CD4-positive, alpha-beta T cell treated with Interferon alpha-2 for 1 hour (primary cell): ENCODE measurements at regions not wholly inside any gene's neighbourhood (a gene's known extent, or its start where the extent isn't known, plus 50 kb on each side); places are given as distances from the start of the nearest gene placed in this dataset.

Experiments
- DNase-seq, 2 donors: peaks; one replicate each; pipeline ENCODE4 v3.0.0-alpha.2; 2020 to 2022

DNA sequence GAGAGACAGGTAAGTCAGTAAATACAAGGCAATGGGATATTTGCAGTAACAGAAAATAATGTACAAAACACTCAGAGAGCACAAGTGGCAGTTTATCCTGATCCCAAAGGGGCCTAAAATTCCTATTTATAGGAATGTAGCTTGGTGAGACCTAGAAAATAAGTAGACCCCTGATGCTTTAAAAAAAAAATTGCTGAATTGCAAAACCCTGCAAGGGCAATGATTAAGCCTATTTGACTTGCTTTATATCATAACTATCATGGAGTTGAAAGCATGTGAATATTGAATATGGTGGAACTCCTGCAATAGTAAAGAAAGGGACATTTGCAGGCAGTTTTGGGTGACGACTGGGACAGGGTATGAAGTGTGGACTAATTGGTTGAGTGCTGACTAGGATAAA, 101.9 kb upstream of the C1orf21 start:
- no peak for DNase-seq

DNA sequence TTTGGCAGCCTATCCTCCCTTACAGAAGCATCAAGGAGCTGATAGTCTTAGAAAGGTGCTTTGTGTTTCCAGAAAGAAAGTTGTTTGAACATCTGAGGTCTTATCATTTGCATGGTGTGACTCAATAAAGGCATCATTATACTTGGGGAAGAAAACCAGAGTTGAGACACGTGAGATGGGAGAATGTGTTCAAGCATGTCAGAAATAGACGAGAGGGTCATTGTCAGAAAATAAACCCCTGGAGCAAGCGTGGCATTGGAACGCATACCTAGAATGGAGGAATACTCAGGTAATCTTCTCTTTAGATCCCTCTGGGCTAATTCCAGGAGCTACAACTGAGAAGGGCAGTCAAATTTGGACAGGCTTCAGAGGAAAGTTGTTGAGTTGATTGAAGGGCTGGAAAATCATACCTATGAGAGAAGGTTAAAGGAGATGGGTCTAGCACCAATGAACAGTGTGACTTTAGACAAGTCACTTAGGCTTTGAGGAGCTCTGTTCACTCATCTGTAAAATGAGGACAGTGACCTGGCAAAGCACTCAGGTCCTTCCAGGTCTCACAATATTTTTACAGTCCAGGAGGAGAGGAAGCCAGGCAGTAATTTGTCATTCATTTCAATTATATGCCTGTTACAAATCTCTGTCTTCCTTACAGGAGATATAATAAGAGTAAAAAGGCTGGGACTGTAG, 101.3 kb upstream of the C1orf21 start:
- DNase-seq: no peak

DNA sequence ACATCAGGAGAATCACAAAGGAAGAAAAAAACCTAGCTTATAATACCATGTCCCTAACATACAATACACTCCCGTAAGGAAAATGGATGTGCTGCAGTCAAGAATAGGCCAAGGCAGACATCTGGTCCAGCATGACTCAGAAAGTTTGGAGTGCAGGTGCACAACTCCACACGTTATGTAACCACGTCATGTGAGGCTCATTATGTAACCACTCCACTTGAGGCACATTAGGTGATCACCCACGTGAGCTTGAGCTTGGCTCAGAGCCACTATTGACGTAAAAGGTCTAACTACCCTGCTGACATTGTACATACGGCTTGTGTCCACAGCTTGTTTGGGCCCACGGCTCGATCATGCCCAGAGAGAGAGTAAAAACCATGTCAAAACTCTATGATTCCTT, 99.8 kb upstream of the C1orf21 start:
- no peak for DNase-seq

DNA sequence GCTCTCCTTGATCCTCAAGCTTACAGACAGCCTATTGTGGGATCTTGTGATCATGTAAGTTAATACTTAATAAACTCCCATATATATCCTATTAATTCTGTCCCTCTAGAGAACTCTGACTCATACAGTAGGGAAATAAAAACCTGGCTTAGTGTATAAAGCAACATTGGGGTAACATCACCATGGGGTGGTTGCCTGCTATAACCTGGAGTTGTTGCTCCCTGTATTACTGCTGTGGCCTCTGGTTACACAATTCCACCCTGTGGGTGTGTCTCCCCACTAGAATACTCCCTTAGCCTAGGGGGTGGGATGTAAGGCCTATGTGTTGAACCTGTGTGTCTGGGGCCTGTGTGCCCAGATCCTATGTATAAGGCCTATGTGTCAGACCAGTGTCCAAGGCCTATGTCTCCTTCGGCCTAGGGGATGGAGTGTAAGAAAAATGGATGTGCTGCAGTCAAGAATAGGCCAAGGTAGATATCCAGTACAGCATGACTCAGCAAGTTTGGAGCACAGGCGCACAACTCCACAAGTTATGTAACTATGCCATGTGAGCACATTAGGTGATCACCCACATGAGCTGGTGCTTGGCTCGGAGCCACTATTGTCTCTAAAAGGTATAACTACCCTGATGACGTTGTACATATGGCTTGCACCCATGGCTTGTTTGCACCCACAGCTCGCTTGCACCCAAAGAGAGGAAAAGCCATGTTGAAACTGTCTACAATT, 96.8 kb upstream of the C1orf21 start:
- DNase-seq: no peak

DNA sequence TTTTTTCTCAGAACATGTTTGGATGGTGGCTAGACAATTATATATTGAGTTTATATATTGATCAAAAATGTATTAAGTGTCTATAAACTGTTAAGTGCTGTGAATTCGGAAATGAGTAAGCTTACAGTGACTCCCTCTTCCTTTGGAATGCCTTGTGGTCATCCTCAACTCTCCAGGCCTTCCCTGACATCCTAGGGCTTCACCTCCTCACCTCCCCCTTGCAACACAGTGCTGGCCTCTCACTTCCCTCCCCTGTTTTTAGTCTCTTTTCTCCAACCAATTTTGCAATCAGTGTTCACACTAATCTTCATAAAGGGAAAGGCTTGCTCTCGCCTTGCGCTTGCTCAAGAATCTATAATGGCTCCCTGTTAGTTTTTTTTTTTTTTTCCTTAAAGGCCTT, 95.1 kb upstream of the C1orf21 start:
- no peak for DNase-seq

DNA sequence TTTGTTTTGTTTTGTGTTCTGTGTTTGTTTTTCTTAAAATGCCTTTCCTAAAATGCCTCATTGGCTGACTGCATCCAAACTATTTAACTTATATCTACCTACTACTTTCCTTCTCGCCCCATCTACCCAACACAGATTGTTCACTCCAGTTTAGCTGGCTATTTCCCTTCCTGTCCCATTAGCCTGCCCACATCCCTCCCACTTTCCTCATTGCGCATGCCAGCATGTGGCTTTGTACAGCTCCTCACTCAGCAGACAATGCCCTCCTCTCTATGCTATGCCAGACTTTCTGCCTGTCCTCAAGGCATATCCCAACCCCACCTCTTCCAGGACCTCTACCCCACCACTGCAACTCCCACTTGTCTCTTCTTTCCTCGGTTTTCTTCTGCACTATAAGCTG, 94.7 kb upstream of the C1orf21 start:
- no peak for DNase-seq

DNA sequence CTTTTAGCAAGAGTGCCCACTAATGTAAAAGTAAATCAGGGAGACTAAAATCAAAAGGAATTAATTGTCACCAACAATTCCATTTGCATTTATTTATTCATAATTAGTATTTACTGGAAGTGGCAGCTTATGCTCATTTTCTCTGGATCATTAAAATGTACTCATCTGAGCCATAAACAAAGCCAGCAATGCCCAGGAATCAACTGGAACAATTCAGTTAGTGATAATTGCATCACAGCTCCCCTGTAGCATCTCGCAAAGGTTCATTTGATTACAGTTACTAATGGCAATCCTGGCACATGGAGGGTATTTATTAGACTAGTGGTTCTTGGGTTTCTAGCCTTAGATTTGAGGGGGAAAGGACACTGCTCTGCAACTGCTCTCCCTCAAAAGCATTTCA, 92.7 kb upstream of the C1orf21 start:
- DNase-seq: no peak

DNA sequence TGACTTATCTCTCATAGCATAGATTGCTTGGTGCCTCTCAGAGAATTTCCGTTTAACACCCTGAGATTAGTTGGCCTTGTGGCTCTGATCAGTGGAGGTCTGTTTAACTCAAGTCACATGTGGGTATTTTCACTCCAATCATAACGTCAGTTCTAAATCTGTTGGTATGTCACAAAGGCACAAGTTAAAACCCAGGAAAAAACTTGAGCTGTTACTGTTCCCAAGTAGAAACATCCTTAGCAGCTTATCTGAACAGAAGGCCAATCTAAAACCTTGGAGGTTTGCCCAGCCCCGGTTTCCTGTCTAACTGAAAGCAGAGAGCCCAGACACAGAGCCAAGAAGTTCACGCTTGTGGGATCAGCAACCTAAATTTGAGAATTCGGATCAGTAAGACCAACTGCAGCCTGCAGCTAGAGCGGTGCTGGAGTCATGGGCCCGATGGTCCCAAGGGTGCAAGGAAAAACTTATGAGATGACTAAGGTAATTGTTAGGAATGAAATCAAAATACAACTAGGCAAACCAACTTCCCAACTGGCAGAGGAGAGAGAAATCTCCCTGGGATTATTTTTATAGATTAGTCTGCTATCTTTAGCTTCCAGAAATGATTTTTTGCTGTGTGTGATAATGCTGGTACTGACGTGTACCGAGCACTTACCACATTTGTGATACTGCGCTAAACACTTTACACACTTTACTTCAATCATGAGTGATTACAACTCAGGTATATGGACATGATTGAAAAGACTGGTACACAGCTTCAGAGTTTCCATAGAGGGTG, 90.2 kb upstream of the C1orf21 start:
- no peak for DNase-seq

DNA sequence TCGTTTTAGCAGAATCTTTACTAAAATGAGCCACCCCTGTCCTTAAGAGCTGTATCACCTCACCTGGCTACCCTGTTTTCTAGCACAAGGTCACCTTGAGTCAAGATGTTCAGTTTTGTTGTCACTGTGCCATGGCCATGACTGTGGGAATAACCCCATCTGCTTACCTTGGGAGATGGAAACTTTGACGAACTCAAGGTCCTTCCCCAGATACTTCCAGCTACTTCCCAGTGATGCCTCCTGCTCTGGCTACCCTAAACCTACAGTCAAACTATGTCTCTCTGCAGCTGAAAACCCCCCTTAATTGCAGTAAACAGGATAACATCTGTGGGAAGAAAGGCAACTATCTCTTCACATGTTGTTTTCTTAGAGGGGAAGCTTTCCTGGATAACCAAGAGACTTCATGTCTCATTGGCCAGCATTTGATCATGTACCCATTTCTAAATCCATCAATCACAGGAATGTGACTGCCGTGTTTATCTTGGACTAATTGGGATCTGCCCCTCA, 89.5 kb upstream of the C1orf21 start:
- no peak for DNase-seq

DNA sequence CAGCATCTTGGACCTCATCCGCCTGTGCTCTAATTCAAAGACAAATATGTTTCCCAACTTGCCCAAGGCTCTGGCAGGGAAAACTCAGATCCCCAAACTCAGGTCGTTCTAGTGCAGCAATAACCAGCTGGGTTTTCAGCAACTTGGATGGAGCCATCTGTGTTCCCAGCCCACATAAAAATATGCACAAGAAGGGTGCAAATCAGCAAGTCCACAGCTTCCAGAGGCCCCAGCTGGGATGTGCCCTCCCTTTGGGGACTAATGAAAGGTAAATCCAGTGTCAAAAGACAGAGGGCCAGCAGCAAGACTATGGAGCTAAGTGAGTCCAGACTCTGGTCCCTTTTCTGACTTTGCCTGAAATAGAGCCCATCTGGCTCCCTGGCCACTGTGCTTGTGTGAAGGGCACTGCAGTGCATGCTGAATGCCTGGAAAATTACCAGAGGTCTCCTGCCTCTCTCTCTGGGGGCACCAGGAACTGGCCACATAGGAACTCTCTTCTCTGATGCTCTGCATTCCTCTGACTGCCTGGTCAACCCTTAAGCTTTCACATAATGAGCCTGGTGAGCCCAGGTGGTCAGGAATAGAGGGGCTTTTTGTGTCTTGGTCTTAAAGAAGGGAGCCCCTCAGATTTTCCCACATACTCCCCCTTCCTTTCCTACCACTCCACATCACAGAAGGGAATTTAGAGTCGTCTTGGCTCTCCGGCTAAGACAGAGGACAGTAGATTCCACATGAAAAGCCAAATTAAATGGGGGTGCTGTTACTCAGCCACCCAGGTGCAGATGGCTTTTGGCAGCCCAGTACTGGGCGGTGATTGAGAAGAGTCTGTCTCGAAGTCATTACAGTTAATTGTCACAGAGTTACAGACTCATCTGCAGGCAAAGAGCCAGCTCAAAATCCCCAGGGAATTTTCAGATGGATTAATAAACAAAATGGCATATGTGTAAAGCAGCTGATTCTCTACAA, 88.1 kb upstream of the C1orf21 start:
- no peak for DNase-seq

DNA sequence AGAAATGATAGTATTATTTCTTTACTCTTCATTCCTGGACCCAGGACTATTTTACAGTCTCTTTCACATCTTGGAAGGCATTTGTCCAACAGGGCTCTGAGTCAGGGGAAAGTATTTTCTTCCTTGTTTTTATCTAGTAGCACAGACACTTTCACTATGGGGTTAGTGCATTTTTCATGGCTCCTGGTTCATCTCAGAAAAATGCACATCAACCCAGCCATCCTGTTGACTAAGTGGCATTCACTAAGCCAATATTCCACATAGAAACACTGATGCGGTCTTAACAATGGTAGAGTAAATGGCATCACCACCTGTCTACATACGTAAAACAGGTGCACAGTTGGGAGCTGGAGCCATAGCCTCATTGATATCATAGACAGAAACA, 87.4 kb upstream of the C1orf21 start:
- DNase-seq: no peak

DNA sequence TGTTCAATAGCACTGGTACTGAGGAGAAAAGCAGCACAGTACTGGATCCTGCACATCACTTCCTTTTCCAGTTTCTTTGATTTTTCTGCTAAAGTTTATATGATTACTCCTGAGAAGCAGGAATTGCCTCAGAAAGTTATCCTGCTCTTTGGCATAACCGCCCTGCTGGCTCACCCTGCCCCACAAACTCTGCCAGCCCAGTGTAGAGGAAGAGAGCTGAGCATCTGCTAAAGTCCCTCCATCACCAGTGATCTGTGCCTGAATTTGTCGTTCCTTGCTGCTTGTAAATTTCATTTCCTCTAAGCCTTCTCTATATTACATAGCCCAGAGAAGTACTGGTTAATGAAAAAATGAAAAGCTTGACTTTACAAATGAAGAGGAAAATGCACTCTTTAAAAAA, 87.0 kb upstream of the C1orf21 start:
- no peak for DNase-seq

DNA sequence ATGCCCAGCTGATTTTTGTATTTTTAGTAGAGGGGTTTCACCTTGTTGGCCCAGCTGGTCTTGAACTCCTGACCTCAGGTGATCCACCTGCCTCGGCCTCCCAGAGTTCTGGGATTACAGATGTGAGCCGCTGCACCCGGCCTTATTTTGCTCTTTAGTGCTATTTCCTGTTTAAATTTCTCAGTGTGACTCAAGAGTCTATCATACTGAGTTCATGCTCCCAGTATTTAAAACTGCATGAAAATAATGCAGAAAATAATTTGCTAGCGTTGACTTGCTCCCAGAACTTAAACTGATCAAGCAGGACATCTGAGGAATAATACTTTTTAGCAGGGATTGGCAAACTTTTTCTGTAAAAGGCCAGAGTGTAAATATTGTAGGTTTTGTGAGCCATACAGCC, 86.4 kb upstream of the C1orf21 start:
- no peak for DNase-seq

DNA sequence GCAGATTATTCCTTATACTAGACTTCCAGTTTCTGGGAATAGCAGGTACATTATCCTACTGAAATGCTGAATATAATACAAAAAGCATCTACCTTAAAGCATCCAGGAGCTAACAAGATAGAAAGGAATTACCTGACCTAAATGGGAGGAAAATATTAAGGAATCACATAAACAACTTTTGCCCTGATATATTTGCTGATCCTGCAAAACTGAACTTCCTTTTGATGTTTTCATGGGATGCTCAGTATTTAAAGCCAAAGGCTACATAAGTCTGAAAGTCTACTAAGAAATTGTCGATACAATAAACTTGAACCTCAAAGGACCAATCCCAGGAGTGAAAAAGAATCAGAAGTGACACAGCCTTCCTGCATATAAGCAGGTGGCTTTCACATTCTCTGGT, 85.6 kb upstream of the C1orf21 start:
- no peak for DNase-seq

DNA sequence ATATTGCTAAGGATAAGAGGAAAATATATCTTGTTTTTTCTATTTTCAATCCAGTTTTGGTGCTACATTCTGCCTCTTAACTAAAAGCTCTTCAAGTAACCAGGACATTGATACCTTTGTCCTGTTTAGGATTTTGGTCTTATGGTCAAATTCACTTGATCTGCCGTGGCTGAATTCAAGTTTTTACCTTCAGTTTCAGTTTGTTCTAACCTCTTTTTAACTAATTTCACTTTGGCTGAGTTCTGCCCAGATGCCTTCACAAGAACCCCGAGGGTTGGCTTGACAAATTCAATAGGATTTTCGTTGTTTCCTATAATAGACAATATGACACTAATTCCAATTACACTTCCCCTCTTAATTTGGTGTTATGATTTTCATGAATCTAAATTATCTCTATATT, 84.5 kb upstream of the C1orf21 start:
- DNase-seq: no peak

DNA sequence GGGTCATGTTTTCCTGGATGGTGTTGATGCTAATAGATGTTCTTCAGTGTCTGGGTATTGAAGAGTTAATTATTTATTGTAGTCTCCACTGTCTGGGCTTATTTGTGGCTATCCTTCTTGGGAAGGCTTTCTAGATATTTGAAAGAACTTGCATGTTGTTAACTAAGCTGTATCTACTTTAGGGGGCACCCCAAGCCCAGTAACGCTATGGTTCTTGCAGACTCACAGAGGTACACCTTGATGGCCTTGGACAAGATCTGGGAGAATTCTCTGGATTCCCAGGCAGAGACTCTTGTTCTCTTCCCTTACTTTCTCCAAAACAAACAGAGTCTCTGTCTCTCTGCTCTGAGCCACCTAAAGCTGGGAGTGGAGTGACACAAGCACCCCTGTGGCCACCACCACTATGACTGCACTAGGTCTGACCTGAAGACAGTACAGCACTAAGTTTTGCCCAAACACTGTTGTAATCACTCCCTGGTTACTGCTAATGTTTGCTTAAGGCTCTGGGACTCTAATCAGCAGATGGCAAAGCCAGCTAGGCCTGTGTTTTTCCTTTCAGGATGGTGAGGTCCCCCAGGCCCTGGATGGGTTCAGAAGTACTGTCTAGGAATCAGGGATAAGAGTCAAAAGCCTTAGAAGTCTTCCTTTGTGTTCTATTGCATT, 76.5 kb upstream of the C1orf21 start:
- no peak for DNase-seq

DNA sequence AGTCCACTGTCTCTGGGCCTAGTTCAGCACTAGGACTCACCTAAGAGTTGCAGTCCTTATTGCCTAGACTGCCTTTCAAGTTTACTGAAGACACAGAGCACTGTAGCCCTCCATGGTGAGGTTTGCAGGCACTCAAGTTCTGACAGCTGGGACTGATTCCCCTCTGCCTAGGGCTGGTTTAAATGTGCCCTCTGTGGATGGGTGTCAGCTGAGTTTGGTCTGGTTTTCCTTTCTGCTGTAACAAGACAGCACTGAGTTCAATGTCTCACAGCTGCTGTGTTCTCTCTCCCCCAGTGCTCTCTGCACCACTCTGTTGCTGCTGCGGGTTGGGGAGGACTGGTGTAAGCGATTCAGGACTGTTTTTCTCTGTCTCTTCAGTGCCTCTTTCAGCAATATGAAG, 75.2 kb upstream of the C1orf21 start:
- no peak for DNase-seq

DNA sequence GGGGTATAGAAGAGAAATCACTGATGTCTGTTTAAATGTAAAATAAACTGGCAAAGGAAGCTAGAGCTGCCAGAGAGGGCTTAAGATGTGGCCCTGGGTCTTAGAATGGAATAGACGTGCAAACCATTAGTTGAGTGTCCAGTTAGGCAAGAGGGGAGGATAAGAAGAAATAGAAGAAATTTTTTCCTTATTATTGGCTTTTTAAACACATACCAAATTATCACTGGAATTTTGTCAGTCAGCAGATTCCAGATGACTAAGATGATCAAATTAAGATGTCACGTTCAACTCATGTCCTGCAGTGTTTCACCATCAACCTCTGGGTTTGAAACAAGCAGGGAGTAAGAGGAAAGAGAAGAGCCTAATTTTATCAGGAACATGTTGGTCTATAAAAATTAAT, 71.6 kb upstream of the C1orf21 start:
- DNase-seq: no peak

DNA sequence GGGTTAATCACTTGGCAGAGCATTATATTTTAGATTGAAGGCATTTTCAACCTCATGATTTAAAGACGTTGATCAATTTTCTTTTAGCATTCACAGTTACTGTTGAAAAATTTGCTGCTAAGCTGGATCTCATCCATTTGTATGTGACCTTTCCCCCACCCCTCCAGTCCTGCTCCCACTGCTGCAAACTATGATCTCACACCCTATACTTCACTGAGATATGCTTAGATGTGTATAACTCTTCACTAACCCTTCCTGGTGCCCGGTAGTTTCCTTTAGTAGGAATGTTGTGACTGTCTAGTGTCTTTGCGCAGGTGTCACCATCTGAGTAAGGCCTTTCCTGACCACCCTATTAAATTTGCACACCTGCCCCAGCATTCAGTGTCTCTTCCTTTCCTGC, 67.0 kb upstream of the C1orf21 start:
- no peak for DNase-seq

DNA sequence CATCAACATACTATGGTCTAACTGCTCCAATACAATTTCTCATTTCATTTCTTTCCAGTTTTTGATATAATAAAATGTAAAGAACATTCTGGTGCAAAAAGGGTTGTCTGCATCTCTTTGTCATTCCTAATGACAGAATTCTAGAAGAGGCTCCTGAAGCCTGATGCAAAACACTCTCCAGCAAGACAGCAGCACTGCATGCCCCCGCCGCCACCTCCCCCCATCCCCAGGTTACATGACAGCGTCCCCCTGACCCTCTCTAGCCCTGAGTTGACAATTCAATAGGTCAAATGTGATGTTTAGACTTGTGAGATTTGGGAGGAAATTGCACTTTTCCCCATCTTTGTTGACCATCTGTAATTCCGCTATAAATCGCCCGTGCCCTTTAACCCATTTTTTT, 64.6 kb upstream of the C1orf21 start:
- no peak for DNase-seq

DNA sequence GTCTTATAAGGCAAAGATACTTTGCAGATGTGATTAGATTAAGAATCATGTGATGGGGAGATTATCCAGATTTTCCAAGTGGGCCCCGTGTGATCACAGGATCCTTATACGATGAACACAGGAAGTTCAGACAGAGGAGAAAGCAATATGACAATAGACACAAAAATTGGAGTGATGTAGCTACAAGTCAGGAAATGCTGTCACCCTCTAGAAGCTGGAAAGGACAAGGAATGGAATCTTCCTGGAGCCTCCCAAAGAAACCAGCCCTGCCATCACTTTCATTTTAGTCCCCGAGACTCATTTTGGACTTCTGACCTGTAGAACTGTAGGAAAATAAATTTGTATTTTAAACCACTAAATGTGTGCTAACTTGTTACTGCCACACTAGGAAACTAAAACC, 61.9 kb upstream of the C1orf21 start:
- no peak for DNase-seq

DNA sequence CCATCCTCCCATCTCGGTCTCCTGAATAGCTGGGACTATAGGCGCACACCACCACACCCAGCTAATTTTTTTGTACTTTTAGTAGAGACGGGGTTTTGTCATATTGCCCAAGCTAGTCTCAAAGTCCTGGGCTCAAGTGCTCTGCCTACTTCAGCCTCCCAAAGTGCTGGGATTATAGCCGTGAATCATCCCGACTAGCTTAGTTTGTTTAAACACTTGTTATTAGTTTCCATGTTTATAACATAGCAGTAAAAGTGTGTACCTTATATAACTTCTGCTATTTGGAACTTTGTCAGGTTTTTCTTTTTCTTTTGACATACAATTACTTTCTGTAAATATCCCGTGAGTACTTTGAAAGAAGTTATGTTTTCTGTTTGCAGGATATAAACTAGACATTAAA, 60.6 kb upstream of the C1orf21 start:
- no peak for DNase-seq
